HG03064 (cell line): ENCODE measurements at regions not wholly inside any gene's neighbourhood (a gene's known extent, or its start where the extent isn't known, plus 50 kb on each side); places are given as distances from the start of the nearest gene placed in this dataset.
"Not testable (repeated sequence)": the region's sequence is repeated elsewhere in the genome, so short reads cannot be mapped to it uniquely, and the experiment has no call there.

Source experiments
- ATAC-seq: cut with Tn5 transposase; IDR thresholded peaks from one replicate; pipeline ENCODE4 v1.9.1; 2021; ENCODE audit warnings: low read depth; ENCODE audit not compliant: unreplicated experiment

GRCh38 chr13:21228738-21229137 lies 52.3 kb downstream of the MRPL57 start:
- ATAC-seq = no peak

- no peak for ATAC-seq
Observed at GRCh38 chr13:21229241-21230024, 53.0 kb downstream of the MRPL57 start.

DNA sequence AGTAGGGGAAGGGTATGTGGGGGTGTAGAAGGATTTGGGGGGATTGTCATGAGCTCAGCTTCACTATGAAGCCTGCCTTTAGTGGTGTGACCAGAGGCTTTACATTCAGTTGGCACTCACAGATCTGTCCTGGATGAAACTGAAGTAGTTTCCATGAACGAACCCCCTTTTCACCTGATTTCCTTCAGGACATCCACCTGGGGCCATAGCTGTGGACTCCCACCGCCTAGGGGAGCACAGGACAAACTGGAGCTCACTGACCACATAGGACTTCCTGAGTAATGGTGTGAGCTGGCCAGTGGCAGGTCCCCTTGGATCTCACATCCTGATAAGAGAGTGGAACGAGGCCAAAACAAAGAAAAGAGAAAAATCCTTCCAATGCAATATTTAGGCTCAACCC lies 54.1 kb downstream of the MRPL57 start:
- no peak for ATAC-seq

DNA sequence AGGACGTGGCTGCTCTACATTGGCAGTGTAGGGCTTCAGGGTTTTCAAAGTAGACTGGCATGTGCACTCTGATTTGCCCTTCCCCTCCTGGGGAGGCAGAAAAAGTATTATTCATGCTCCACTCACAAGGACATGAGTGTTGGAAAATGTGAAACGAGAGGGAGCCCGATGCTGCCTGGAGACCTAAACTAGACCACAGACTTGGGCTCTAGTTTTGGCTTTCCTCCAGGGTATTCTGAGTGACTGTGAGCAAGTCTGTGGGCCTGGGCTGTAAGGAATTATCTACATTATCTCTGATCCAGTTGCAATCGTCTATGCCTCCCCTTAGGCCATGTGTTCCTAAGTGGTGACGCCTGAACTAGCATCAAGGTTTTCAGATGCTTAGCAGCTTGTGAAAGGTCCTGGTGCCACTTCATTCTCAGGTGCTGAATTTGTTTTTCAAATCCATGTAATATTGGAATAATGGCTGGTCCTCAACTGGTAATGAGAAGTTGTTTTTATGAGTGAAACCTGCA lies 55.0 kb downstream of the MRPL57 start:
- ATAC-seq = no peak

DNA sequence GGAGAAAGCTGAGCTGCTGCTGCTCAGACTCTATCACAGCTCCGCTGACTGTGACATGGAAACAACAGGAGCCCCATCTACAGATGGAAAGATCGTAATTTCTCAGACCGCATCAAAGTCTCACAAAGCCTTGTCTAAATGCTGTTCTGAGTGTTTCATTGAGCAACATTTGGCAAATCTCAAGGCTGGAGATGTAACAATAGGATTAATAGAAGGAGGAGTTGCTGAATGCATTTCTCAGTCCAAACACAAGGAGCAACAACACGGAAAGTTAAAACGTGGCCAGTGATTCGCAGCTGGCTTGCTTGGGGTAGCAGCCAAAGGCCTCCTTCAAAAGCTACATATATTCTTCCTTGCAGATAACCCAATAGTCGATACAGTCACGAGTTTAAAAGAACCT lies 55.7 kb downstream of the MRPL57 start:
- no peak for ATAC-seq

- no peak for ATAC-seq
Observed at GRCh38 chr13:21232599-21232998, 56.1 kb downstream of the MRPL57 start.

DNA sequence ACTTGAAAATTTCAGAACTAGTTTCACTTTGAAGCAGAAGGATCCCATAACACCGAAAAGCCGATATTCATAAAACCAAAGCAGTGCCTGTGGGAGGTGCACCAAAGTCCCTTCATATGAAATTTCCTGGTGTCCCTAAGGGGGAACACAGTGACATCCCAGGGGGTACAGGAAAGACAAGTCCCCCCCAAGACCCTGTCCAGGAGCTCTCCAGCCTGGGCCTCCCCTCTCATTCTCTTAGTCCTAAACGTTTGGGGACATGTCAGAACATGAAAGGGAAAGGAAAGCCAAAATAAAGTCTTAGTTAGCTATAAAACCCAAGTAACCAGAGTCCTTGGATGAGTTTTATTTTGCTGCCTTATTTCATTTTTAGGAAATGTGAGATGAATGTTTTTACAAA lies 56.6 kb downstream of the MRPL57 start:
- no peak for ATAC-seq

DNA sequence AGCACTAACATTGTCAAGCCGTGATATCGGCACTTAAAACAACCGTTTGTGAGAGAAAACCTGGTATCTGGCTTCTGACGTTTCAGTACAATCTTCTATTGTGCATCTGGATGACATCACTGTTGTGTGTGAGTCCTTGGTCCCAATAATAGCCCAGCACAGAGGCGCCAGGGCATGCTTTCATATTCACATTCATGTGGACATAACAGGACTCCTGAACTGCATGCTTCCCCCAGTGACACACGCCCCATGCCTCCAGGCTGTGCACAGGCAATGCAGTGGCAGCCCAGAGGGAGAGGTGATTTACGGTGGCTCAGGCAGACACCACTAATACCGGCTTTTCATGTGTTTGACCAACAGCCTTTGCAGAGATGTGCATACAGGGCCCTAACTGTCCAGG lies 58.1 kb downstream of the MRPL57 start:
- no peak for ATAC-seq

DNA sequence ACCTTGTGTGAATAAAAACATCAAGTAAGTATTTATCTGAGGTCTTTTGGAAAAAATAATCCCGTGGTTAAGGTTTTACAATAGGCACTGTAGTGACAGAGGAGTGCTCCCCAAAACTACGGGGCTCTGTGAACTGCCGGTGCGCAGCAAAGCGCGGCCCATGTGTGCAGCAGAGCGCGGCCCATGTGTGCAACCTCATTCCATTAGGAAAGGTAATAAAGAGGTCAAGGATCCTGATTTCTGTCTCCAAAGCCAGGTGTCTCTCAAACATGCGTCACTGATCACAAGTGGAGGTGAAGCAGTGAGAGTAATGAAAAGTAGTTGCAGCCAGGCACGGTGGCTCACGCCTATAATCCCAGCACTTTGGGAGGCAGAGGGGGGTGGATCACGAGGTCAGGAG lies 58.7 kb downstream of the MRPL57 start:
- no peak for ATAC-seq

- ATAC-seq = no peak
Observed at GRCh38 chr13:21237081-21237480, 60.6 kb downstream of the MRPL57 start.

- no peak for ATAC-seq
Observed at GRCh38 chr13:21238267-21238666, 61.8 kb downstream of the MRPL57 start.

DNA sequence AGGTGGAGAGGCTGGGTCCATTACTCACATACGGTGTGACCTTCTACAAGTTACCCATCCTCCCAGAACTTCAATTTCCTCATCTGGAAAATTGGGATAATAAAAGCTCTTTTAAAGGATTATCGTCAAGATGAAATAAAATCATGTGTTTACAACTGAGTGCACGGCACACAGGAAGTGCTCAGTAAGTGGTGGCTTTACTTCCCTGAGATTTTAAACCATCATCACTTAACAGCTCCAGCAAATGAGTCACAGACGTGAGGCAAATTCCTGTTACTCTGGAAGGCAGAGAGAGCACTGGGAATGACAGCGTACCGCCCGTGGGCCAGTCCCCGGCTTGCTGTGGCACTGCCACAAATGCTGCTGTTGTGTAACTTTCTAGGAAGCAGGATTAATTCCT lies 64.1 kb downstream of the MRPL57 start:
- ATAC-seq = no peak

GRCh38 chr13:21242236-21242635 lies 65.8 kb downstream of the MRPL57 start:
- ATAC-seq = no peak

GRCh38 chr13:21243045-21243897 lies 66.8 kb downstream of the MRPL57 start:
- no peak for ATAC-seq

- not testable (repeated sequence) for ATAC-seq
Observed at GRCh38 chr13:21243898-21244184, 67.4 kb downstream of the MRPL57 start.

GRCh38 chr13:21246761-21247452 lies 70.4 kb downstream of the MRPL57 start:
- no peak for ATAC-seq

- no peak for ATAC-seq
Observed at GRCh38 chr13:21256351-21256761, 79.9 kb downstream of the MRPL57 start.

- no peak for ATAC-seq
Observed at GRCh38 chr13:21256891-21257290, 80.4 kb downstream of the MRPL57 start.

- no peak for ATAC-seq
Observed at GRCh38 chr13:21259571-21260455, 83.4 kb downstream of the MRPL57 start.

- ATAC-seq = not testable (repeated sequence)
Observed at GRCh38 chr13:21260561-21261290, 84.3 kb downstream of the MRPL57 start.
